Hepatocyte (in vitro differentiated cells): ENCODE measurements at regions not wholly inside any gene's neighbourhood (a gene's known extent, or its start where the extent isn't known, plus 50 kb on each side); places are given as distances from the start of the nearest gene placed in this dataset.

ENCODE experiments used
- EZH2 ChIP-seq: fragments of 200-600 bp; sonication (generic); IDR thresholded peaks from 2 replicates; pipeline ENCODE4 v1.6.1; 2016; ENCODE audit warnings: antibody characterized with exemption, mild to moderate bottlenecking, borderline replicate concordance
- EZH2phosphoT487 ChIP-seq: fragments of 200-600 bp; sonication (generic); IDR thresholded peaks from one replicate; pipeline ENCODE4 v1.6.1; 2018; ENCODE audit warnings: antibody characterized with exemption, mild to moderate bottlenecking, low read depth, moderate library complexity; ENCODE audit not compliant: unreplicated experiment, severe bottlenecking
- TF ChIP-seq, protein P1 (sequence below): fragments of 200-600 bp; sonication (generic); IDR thresholded peaks from 2 replicates; pipeline ENCODE4 v1.5.1; 2016; ENCODE audit warnings: antibody characterized with exemption, mild to moderate bottlenecking; ENCODE audit not compliant: poor library complexity

DNA sequence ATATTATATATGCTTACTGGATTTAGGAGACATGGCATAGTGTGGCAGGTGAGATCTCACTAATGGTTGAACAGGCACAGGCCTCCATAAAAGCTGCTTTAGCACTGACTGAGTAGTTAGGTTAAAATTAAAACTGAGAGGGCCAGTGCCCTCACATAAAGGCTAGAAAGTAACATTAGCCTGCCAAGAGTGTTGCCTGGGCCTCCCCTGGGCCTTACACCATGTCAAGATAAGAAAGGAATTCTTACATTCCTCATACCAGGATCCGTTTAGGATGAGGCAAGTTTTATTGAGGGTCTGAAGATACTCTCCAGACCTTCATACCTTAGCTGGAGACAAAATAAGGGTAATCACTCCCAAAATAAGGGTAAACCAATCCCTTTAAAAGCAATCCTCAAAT, 1011.8 kb downstream of the PLA2G4A start:
- TF ChIP-seq, protein P1, sequence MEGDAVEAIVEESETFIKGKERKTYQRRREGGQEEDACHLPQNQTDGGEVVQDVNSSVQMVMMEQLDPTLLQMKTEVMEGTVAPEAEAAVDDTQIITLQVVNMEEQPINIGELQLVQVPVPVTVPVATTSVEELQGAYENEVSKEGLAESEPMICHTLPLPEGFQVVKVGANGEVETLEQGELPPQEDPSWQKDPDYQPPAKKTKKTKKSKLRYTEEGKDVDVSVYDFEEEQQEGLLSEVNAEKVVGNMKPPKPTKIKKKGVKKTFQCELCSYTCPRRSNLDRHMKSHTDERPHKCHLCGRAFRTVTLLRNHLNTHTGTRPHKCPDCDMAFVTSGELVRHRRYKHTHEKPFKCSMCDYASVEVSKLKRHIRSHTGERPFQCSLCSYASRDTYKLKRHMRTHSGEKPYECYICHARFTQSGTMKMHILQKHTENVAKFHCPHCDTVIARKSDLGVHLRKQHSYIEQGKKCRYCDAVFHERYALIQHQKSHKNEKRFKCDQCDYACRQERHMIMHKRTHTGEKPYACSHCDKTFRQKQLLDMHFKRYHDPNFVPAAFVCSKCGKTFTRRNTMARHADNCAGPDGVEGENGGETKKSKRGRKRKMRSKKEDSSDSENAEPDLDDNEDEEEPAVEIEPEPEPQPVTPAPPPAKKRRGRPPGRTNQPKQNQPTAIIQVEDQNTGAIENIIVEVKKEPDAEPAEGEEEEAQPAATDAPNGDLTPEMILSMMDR = no peak
- TF ChIP-seq EZH2phosphoT487 (no peak), EZH2 (no peak)
